K562 (cell line): ENCODE measurements at regions not wholly inside any gene's neighbourhood (a gene's known extent, or its start where the extent isn't known, plus 50 kb on each side); places are given as distances from the start of the nearest gene placed in this dataset.

Experiments
- KAT8 ChIP-seq: fragments of 450-650 bp; IDR thresholded peaks from 2 replicates; pipeline ENCODE4 v1.6.1; 2016; ENCODE audit warnings: low read depth, mild to moderate bottlenecking
- KDM4B ChIP-seq, 2 experiments: fragments of 450-650 bp in 1 of 2; sonication (generic) in 1 of 2; IDR thresholded peaks; 2 replicates each; pipeline ENCODE4 v1.6.1; 2016 to 2017; ENCODE audit warnings: borderline replicate concordance in 2 of 2, antibody characterized with exemption in 1 of 2, low read depth in 1 of 2, mild to moderate bottlenecking in 1 of 2
- NFRKB ChIP-seq: fragments of 450-650 bp; IDR thresholded peaks from 2 replicates; pipeline ENCODE4 v1.6.1; 2016; ENCODE audit warnings: low read depth
- TEAD1 ChIP-seq, 2 experiments: fragments of 450-650 bp in 1 of 2; sonication (generic) in 1 of 2; formaldehyde crosslinking; IDR thresholded peaks; 2 replicates each; pipeline versions ENCODE4 v1.4.0 to v1.8.0; 2020 to 2022; ENCODE audit warnings: mild to moderate bottlenecking in 2 of 2, missing genetic modification reagents in 1 of 2
- ZNF431 ChIP-seq: sonication (generic); formaldehyde crosslinking; IDR thresholded peaks from 2 replicates; pipeline ENCODE4 v1.8.0; 2022; ENCODE audit warnings: mild to moderate bottlenecking, missing genetic modification reagents
- TF ChIP-seq, protein P1 (sequence below): fragments of 250-450 bp; sonication (Bioruptor Pico); IDR thresholded peaks from 2 replicates; pipeline ENCODE4 v1.5.0; 2020; ENCODE audit warnings: mild to moderate bottlenecking
- TF ChIP-seq, protein P2 (sequence below): fragments of 450-650 bp; IDR thresholded peaks from 2 replicates; pipeline ENCODE4 v1.6.1; 2016; ENCODE audit warnings: mild to moderate bottlenecking, moderate library complexity

GRCh38 chr5:105702323-105702722 is 1968.4 kb downstream of the EFNA5 start:
- TF ChIP-seq TEAD1 (CRISPR knock-in tag; IDR thresholded peaks at IDR 0.05) = no peak
- TF ChIP-seq KAT8 = no peak
- no peak for TF ChIP-seq NFRKB
- no peak for TF ChIP-seq ZNF431 (CRISPR knock-in tag)
- TF ChIP-seq, protein P1, sequence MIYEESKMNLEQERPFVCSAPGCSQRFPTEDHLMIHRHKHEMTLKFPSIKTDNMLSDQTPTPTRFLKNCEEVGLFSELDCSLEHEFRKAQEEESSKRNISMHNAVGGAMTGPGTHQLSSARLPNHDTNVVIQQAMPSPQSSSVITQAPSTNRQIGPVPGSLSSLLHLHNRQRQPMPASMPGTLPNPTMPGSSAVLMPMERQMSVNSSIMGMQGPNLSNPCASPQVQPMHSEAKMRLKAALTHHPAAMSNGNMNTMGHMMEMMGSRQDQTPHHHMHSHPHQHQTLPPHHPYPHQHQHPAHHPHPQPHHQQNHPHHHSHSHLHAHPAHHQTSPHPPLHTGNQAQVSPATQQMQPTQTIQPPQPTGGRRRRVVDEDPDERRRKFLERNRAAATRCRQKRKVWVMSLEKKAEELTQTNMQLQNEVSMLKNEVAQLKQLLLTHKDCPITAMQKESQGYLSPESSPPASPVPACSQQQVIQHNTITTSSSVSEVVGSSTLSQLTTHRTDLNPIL (CRISPR knock-in tag) = no peak
- no peak for TF ChIP-seq KDM4B (IDR thresholded peaks at IDR 0.05; ENCODE audit: borderline replicate concordance in 2 of 2, low read depth in 1 of 2)
- TF ChIP-seq, protein P2, sequence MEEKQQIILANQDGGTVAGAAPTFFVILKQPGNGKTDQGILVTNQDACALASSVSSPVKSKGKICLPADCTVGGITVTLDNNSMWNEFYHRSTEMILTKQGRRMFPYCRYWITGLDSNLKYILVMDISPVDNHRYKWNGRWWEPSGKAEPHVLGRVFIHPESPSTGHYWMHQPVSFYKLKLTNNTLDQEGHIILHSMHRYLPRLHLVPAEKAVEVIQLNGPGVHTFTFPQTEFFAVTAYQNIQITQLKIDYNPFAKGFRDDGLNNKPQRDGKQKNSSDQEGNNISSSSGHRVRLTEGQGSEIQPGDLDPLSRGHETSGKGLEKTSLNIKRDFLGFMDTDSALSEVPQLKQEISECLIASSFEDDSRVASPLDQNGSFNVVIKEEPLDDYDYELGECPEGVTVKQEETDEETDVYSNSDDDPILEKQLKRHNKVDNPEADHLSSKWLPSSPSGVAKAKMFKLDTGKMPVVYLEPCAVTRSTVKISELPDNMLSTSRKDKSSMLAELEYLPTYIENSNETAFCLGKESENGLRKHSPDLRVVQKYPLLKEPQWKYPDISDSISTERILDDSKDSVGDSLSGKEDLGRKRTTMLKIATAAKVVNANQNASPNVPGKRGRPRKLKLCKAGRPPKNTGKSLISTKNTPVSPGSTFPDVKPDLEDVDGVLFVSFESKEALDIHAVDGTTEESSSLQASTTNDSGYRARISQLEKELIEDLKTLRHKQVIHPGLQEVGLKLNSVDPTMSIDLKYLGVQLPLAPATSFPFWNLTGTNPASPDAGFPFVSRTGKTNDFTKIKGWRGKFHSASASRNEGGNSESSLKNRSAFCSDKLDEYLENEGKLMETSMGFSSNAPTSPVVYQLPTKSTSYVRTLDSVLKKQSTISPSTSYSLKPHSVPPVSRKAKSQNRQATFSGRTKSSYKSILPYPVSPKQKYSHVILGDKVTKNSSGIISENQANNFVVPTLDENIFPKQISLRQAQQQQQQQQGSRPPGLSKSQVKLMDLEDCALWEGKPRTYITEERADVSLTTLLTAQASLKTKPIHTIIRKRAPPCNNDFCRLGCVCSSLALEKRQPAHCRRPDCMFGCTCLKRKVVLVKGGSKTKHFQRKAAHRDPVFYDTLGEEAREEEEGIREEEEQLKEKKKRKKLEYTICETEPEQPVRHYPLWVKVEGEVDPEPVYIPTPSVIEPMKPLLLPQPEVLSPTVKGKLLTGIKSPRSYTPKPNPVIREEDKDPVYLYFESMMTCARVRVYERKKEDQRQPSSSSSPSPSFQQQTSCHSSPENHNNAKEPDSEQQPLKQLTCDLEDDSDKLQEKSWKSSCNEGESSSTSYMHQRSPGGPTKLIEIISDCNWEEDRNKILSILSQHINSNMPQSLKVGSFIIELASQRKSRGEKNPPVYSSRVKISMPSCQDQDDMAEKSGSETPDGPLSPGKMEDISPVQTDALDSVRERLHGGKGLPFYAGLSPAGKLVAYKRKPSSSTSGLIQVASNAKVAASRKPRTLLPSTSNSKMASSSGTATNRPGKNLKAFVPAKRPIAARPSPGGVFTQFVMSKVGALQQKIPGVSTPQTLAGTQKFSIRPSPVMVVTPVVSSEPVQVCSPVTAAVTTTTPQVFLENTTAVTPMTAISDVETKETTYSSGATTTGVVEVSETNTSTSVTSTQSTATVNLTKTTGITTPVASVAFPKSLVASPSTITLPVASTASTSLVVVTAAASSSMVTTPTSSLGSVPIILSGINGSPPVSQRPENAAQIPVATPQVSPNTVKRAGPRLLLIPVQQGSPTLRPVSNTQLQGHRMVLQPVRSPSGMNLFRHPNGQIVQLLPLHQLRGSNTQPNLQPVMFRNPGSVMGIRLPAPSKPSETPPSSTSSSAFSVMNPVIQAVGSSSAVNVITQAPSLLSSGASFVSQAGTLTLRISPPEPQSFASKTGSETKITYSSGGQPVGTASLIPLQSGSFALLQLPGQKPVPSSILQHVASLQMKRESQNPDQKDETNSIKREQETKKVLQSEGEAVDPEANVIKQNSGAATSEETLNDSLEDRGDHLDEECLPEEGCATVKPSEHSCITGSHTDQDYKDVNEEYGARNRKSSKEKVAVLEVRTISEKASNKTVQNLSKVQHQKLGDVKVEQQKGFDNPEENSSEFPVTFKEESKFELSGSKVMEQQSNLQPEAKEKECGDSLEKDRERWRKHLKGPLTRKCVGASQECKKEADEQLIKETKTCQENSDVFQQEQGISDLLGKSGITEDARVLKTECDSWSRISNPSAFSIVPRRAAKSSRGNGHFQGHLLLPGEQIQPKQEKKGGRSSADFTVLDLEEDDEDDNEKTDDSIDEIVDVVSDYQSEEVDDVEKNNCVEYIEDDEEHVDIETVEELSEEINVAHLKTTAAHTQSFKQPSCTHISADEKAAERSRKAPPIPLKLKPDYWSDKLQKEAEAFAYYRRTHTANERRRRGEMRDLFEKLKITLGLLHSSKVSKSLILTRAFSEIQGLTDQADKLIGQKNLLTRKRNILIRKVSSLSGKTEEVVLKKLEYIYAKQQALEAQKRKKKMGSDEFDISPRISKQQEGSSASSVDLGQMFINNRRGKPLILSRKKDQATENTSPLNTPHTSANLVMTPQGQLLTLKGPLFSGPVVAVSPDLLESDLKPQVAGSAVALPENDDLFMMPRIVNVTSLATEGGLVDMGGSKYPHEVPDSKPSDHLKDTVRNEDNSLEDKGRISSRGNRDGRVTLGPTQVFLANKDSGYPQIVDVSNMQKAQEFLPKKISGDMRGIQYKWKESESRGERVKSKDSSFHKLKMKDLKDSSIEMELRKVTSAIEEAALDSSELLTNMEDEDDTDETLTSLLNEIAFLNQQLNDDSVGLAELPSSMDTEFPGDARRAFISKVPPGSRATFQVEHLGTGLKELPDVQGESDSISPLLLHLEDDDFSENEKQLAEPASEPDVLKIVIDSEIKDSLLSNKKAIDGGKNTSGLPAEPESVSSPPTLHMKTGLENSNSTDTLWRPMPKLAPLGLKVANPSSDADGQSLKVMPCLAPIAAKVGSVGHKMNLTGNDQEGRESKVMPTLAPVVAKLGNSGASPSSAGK = no peak
